GM12872 (cell line): ENCODE measurements at regions not wholly inside any gene's neighbourhood (a gene's known extent, or its start where the extent isn't known, plus 50 kb on each side); places are given as distances from the start of the nearest gene placed in this dataset.

Source experiments
- CTCF ChIP-seq: IDR thresholded peaks from 3 replicates; pipeline ENCODE4 v1.5.1; 2011; ENCODE audit warnings: low read depth, mild to moderate bottlenecking, low read length, moderate library complexity; ENCODE audit not compliant: insufficient read depth

DNA sequence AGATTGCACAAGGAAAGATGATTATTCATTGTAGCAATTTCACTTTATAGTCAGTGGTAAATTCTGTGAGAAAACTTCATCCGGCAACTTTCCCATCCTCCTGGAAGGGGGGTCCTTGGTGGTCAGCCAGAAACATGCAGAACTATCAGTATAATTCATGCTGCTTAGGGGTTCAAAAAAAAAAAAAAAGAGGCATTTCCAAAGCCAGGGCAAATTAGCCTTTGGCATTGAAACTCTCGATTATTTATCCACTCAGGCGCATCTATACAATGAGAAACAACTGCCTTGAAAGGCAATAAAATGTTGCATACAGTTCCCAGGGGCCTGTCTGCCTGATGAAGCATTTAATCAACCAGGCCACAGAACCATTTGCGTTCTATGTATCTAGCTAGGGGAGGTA lies 263.3 kb downstream of the TMEM167A start:
- TF ChIP-seq CTCF: no peak

- no peak for TF ChIP-seq CTCF
These were observed 264.6 kb downstream of the TMEM167A start for GRCh38 chr5:82812575-82812974.

GRCh38 chr5:82811490-82811889 lies 265.7 kb downstream of the TMEM167A start:
- TF ChIP-seq CTCF: no peak

- TF ChIP-seq CTCF: no peak
These were observed 267.6 kb downstream of the TMEM167A start for GRCh38 chr5:82809420-82810143.

- TF ChIP-seq CTCF: no peak
These were observed 268.2 kb downstream of the TMEM167A start for GRCh38 chr5:82808960-82809359.

GRCh38 chr5:82807021-82807420 lies 270.2 kb downstream of the TMEM167A start:
- no peak for TF ChIP-seq CTCF

GRCh38 chr5:82806513-82806912 lies 270.7 kb downstream of the TMEM167A start:
- no peak for TF ChIP-seq CTCF

- TF ChIP-seq CTCF: no peak
These were observed 273.0 kb downstream of the TMEM167A start for GRCh38 chr5:82804155-82804690.
